SK-N-SH treated with all-trans-retinoic acid at 6 μM for 48 hours (cell line): ENCODE measurements at regions not wholly inside any gene's neighbourhood (a gene's known extent, or its start where the extent isn't known, plus 50 kb on each side); places are given as distances from the start of the nearest gene placed in this dataset.

Experiments
- ARNTL ChIP-seq: fragments of 450-650 bp; formaldehyde crosslinking; IDR thresholded peaks from 2 replicates; pipeline ENCODE4 v1.5.0; 2020; ENCODE audit warnings: low read depth, mild to moderate bottlenecking, moderate library complexity, borderline replicate concordance
- BACH2 ChIP-seq: fragments of 250-450 bp; sonication (Bioruptor Pico); IDR thresholded peaks from 2 replicates; pipeline ENCODE4 v1.9.0; 2021; ENCODE audit warnings: mild to moderate bottlenecking, borderline replicate concordance
- CREB5 ChIP-seq: fragments of 250-450 bp; sonication (Bioruptor Pico); IDR thresholded peaks from 2 replicates; pipeline ENCODE4 v1.5.1; 2020; ENCODE audit warnings: low read depth, mild to moderate bottlenecking, moderate library complexity
- PATZ1 ChIP-seq: fragments of 250-450 bp; sonication (Bioruptor Pico); IDR thresholded peaks from 2 replicates; pipeline ENCODE4 v1.8.0; 2020; ENCODE audit warnings: mild to moderate bottlenecking, moderate library complexity, borderline replicate concordance
- POU6F1 ChIP-seq: fragments of 250-450 bp; sonication (Bioruptor Pico); IDR thresholded peaks from 2 replicates; pipeline ENCODE4 v1.8.0; 2021; ENCODE audit warnings: low read depth, mild to moderate bottlenecking, moderate library complexity, borderline replicate concordance
- TOX ChIP-seq: fragments of 250-450 bp; sonication (Bioruptor Pico); IDR thresholded peaks from 2 replicates; pipeline ENCODE4 v1.8.0; 2021; ENCODE audit warnings: mild to moderate bottlenecking, moderate library complexity, borderline replicate concordance
- TSHZ2 ChIP-seq: fragments of 250-450 bp; sonication (Bioruptor Pico); IDR thresholded peaks from 2 replicates; pipeline ENCODE4 v1.5.0; 2020; ENCODE audit warnings: mild to moderate bottlenecking, moderate library complexity
- ZFP30 ChIP-seq: fragments of 450-650 bp; formaldehyde crosslinking; IDR thresholded peaks from 2 replicates; pipeline ENCODE4 v1.5.0; 2022; ENCODE audit warnings: mild to moderate bottlenecking, moderate library complexity
- ZNF8 ChIP-seq: fragments of 450-650 bp; formaldehyde crosslinking; IDR thresholded peaks from 2 replicates; pipeline ENCODE4 v1.5.0; 2020; ENCODE audit warnings: mild to moderate bottlenecking, moderate library complexity

GRCh38 chr2:19579461-19579860, 221.0 kb upstream of the OSR1 start:
- TF ChIP-seq TOX (CRISPR knock-in tag) (no peak), ARNTL (CRISPR knock-in tag) (no peak), PATZ1 (CRISPR knock-in tag) (no peak), BACH2 (CRISPR knock-in tag) (no peak), CREB5 (no peak), POU6F1 (no peak), TSHZ2 (no peak), ZNF8 (CRISPR knock-in tag) (no peak), ZFP30 (CRISPR knock-in tag) (no peak)
